Breast epithelium (tissue), 4 donors: ENCODE measurements at regions not wholly inside any gene's neighbourhood (a gene's known extent, or its start where the extent isn't known, plus 50 kb on each side); places are given as distances from the start of the nearest gene placed in this dataset.
"Not testable (repeated sequence)": the region's sequence is repeated elsewhere in the genome, so short reads cannot be mapped to it uniquely, and the experiment has no call there.

ENCODE experiments used
- DNase-seq, 2 donors: peaks; one replicate each; pipeline ENCODE4 v3.0.0-alpha.2; 2019; ENCODE audit warnings: low spot score in 2 of 2
- H3K27ac ChIP-seq, 2 donors: fragments of 200-600 bp; sonication (generic) in 1 of 2; one replicate each; pipeline ENCODE4 v1.5.1; 2016 to 2019; ENCODE audit warnings: mild to moderate bottlenecking in 1 of 2
- H3K27me3 ChIP-seq, 2 donors: fragments of 200-600 bp; sonication (generic) in 1 of 2; one replicate each; pipeline versions ENCODE4 v1.5.1 to v1.6.0; 2017 to 2019; ENCODE audit warnings: control low read depth in 1 of 2, mild to moderate bottlenecking in 1 of 2
- H3K36me3 ChIP-seq: fragments of 200-600 bp; one replicate; pipeline ENCODE4 v1.5.1; 2019
- H3K4me1 ChIP-seq, 2 donors: fragments of 200-600 bp; sonication (generic); one replicate each; pipeline ENCODE4 v1.5.1; 2016 to 2019; ENCODE audit warnings: control low read depth in 1 of 2
- H3K4me3 ChIP-seq, 3 donors: fragments of 200-600 bp; sonication (generic); 1 replicate in 2 of 3; 2 replicates in 1 of 3; pipeline ENCODE4 v1.5.1; 2016 to 2019; ENCODE audit warnings: mild to moderate bottlenecking in 3 of 3, moderate library complexity in 2 of 3
- H3K9me3 ChIP-seq, 2 donors: fragments of 200-600 bp; sonication (generic) in 1 of 2; one replicate each; pipeline ENCODE4 v1.5.1; 2016 to 2019; ENCODE audit warnings: control low read depth in 1 of 2
- CTCF ChIP-seq, 3 donors: fragments of 450-650 bp; IDR thresholded peaks; one replicate each; pipeline ENCODE4 v1.5.1; 2016 to 2017; ENCODE audit warnings: antibody characterized with exemption in 3 of 3, mild to moderate bottlenecking in 3 of 3, moderate library complexity in 3 of 3
- POLR2A ChIP-seq: fragments of 450-650 bp; IDR thresholded peaks from one replicate; pipeline ENCODE4 v1.6.1; 2016; ENCODE audit warnings: antibody characterized with exemption, mild to moderate bottlenecking, moderate library complexity
- POLR2AphosphoS5 ChIP-seq, 3 donors: sonication (generic); formaldehyde crosslinking; IDR thresholded peaks; one replicate each; pipeline ENCODE4 v1.6.1; 2017; ENCODE audit warnings: antibody characterized with exemption in 3 of 3
- intact Hi-C: fragments of 100-400 bp; cut with DNase I; formaldehyde crosslinking; loops from one replicate; pipeline ENCODE4 v1.15.1; 2023; ENCODE audit warnings: low total_unique reads

DNA sequence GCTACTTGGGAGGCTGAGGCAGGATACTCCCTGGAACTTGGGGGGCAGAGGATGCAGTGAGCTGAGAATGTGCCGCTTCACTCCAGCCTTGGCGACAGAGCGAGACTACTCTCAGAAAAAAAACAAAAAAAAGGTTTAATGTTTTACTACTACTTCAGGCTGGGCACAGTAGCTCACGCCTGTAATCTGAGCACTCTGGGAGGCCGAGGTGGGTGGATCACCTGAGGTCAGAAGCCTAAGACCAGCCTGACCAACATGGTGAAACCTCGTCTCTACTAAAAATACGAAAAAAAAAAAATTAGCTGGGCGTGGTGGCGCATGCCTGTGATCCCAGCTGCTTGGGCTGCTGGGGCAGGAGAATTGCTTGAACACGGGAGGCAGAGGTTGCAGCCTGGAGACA lies 75.7 kb upstream of the ATIC start:
- Histone ChIP-seq H3K27me3 (no peaks in the 10 kb centered on the region), H3K36me3 (no peaks in the 10 kb centered on the region), H3K4me1 (no peaks in the 10 kb centered on the region), H3K9me3 (no peaks in the 10 kb centered on the region), H3K27ac (no peak overlapping the region), H3K4me3 (no peak overlapping the region)
- no peak for TF ChIP-seq POLR2AphosphoS5 (IDR thresholded peaks at IDR 0.05)
- no peak for TF ChIP-seq CTCF (IDR thresholded peaks at IDR 0.05)
- TF ChIP-seq POLR2A: no peak
- intact Hi-C loops: no loop called here
- no peak for DNase-seq

GRCh38 chr2:215220221-215220620 lies 81.8 kb upstream of the ABCA12 start:
- H3K4me1 ChIP-seq, H3K36me3 ChIP-seq, H3K27me3 ChIP-seq, H3K4me3 ChIP-seq, intact Hi-C loops, H3K9me3 ChIP-seq, H3K27ac ChIP-seq, DNase-seq: not testable (repeated sequence)

- TF ChIP-seq POLR2AphosphoS5 (IDR thresholded peaks at IDR 0.05): no peak
- no peak for TF ChIP-seq POLR2A
- no peak for TF ChIP-seq CTCF (IDR thresholded peaks at IDR 0.05)
- intact Hi-C loops: no loop called here
- no peak for DNase-seq
- no peaks in the 10 kb centered on the region for H3K27me3 ChIP-seq
- H3K4me1 ChIP-seq: no peaks in the 10 kb centered on the region
- peak overlapping the region in 1 of 2 donors; percentile 20 for H3K27ac ChIP-seq
- H3K36me3 ChIP-seq: no peaks in the 10 kb centered on the region
- peaks cover 0 to 5% of the 10 kb centered on the region in 2 donors for H3K9me3 ChIP-seq
- no peak overlapping the region for H3K4me3 ChIP-seq
These were observed 80.5 kb upstream of the ABCA12 start for GRCh38 chr2:215218587-215219577.

GRCh38 chr2:215216806-215217205 lies 78.4 kb upstream of the ABCA12 start:
- Histone ChIP-seq H3K4me3 (no peak overlapping the region), H3K36me3 (no peaks in the 10 kb centered on the region), H3K9me3 (peaks cover 5% of the 10 kb centered on the region in 2 donors), H3K4me1 (no peaks in the 10 kb centered on the region), H3K27ac (no peak overlapping the region), H3K27me3 (no peaks in the 10 kb centered on the region)
- DNase-seq: no peak
- TF ChIP-seq POLR2AphosphoS5 (IDR thresholded peaks at IDR 0.05) (no peak), CTCF (IDR thresholded peaks at IDR 0.05) (no peak), POLR2A (no peak)
- intact Hi-C loops: no loop called here

- Histone ChIP-seq H3K4me1 (no peaks in the 10 kb centered on the region), H3K9me3 (peaks cover 5 to 10% of the 10 kb centered on the region in 2 donors), H3K4me3 (no peak overlapping the region), H3K27me3 (no peaks in the 10 kb centered on the region), H3K36me3 (no peaks in the 10 kb centered on the region), H3K27ac (no peak overlapping the region)
- DNase-seq: no peak
- intact Hi-C loops: no loop called here
- no peak for TF ChIP-seq POLR2AphosphoS5 (IDR thresholded peaks at IDR 0.05)
- TF ChIP-seq POLR2A: no peak
- no peak for TF ChIP-seq CTCF (IDR thresholded peaks at IDR 0.05)
These were observed 77.2 kb upstream of the ABCA12 start for GRCh38 chr2:215215637-215216036.
